SK-N-SH (cell line): ENCODE measurements at regions not wholly inside any gene's neighbourhood (a gene's known extent, or its start where the extent isn't known, plus 50 kb on each side); places are given as distances from the start of the nearest gene placed in this dataset.

Experiments used
- EP300 ChIP-seq, 2 experiments: IDR thresholded peaks; 2 replicates each; pipeline versions ENCODE4 v1.4.0 to v1.6.1; 2012; ENCODE audit warnings: borderline replicate concordance in 1 of 2, low read depth in 1 of 2, low read length in 1 of 2
- FOXJ3 ChIP-seq: sonication (generic); formaldehyde crosslinking; IDR thresholded peaks from 2 replicates; pipeline ENCODE4 v1.5.1; 2020; ENCODE audit warnings: mild to moderate bottlenecking, missing genetic modification reagents
- MEF2A ChIP-seq: IDR thresholded peaks from 2 replicates; pipeline ENCODE4 v1.4.0; 2012; ENCODE audit warnings: low read depth, borderline replicate concordance
- PBX3 ChIP-seq: IDR thresholded peaks from 2 replicates; pipeline ENCODE4; 2012
- POLR2AphosphoS5 ChIP-seq: IDR thresholded peaks from 2 replicates; pipeline ENCODE4 v1.6.1; 2012; ENCODE audit warnings: low read depth, low read length
- RAD21 ChIP-seq: IDR thresholded peaks from 2 replicates; pipeline ENCODE4 v1.6.1; 2012; ENCODE audit warnings: mild to moderate bottlenecking, low read length
- RFX5 ChIP-seq: IDR thresholded peaks from 2 replicates; pipeline ENCODE4 v1.6.1; 2012; ENCODE audit warnings: mild to moderate bottlenecking, improper control_type of control experiment, low read length
- SIN3A ChIP-seq: IDR thresholded peaks from 2 replicates; pipeline ENCODE4 v1.6.1; 2012; ENCODE audit warnings: low read depth, mild to moderate bottlenecking, low read length, moderate library complexity, borderline replicate concordance
- USF1 ChIP-seq: IDR thresholded peaks from 2 replicates; pipeline ENCODE4 v1.4.0; 2012; ENCODE audit warnings: low read depth, borderline replicate concordance
- USF2 ChIP-seq: fragments of 150-350 bp; IDR thresholded peaks from 2 replicates; pipeline ENCODE4 v1.6.1; 2017; ENCODE audit warnings: antibody characterized with exemption, low read length, low read depth, borderline replicate concordance
- TF ChIP-seq, protein P1 (sequence below): fragments of 200-600 bp; sonication (generic); IDR thresholded peaks from 2 replicates; pipeline ENCODE4 v1.6.1; 2017; ENCODE audit warnings: antibody characterized with exemption, mild to moderate bottlenecking, moderate library complexity
- TF ChIP-seq, protein P2 (sequence below): IDR thresholded peaks from 2 replicates; pipeline ENCODE4 v1.4.0; 2012; ENCODE audit warnings: low read depth

DNA sequence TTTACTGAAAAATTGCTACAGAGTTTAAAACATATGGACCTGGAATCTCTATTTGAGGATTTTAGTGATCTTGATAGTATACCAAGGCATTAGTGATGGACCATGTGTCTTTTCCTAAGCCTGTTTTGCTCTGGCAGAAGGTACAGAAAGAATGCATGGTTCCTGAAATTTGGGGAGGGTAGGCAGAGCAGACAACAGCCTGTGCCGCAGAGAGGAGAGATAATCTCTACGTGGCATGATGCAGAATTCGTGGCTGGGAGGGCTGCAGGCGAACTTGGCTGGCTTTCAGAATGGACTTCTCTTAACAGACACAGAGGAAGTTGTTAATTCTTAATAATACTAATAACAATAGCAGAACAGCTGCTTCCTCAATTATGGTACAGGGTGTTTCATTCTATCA is 137.5 kb upstream of the FOXB1 start:
- TF ChIP-seq, protein P1, sequence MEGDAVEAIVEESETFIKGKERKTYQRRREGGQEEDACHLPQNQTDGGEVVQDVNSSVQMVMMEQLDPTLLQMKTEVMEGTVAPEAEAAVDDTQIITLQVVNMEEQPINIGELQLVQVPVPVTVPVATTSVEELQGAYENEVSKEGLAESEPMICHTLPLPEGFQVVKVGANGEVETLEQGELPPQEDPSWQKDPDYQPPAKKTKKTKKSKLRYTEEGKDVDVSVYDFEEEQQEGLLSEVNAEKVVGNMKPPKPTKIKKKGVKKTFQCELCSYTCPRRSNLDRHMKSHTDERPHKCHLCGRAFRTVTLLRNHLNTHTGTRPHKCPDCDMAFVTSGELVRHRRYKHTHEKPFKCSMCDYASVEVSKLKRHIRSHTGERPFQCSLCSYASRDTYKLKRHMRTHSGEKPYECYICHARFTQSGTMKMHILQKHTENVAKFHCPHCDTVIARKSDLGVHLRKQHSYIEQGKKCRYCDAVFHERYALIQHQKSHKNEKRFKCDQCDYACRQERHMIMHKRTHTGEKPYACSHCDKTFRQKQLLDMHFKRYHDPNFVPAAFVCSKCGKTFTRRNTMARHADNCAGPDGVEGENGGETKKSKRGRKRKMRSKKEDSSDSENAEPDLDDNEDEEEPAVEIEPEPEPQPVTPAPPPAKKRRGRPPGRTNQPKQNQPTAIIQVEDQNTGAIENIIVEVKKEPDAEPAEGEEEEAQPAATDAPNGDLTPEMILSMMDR = no peak
- no peak for TF ChIP-seq POLR2AphosphoS5
- TF ChIP-seq RFX5 = no peak
- TF ChIP-seq USF2 = no peak
- no peak for TF ChIP-seq RAD21
- TF ChIP-seq PBX3 = no peak
- peak in 1 of 2 experiments; percentile 92; a peak in 2 of 4 replicates for TF ChIP-seq EP300 (IDR thresholded peaks at IDR 0.05; ENCODE audit: borderline replicate concordance in 1 of 2, low read depth in 1 of 2, low read length in 1 of 2)
- no peak for TF ChIP-seq MEF2A
- TF ChIP-seq SIN3A = no peak
- no peak for TF ChIP-seq FOXJ3 (CRISPR knock-in tag)
- TF ChIP-seq, protein P2, sequence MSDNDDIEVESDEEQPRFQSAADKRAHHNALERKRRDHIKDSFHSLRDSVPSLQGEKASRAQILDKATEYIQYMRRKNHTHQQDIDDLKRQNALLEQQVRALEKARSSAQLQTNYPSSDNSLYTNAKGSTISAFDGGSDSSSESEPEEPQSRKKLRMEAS = no peak
- no peak for TF ChIP-seq USF1
